ENCODE measurements at regions not wholly inside any gene's neighbourhood (a gene's known extent, or its start where the extent isn't known, plus 50 kb on each side); places are given as distances from the start of the nearest gene placed in this dataset.
"Not testable (repeated sequence)": the region's sequence is repeated elsewhere in the genome, so short reads cannot be mapped to it uniquely, and the experiment has no call there.

- no peak for DNase-seq (ENCODE audit: low read depth in 4 of 4, low spot score in 3 of 4)
These were observed 1554.9 kb downstream of the EFNB2 start for GRCh38 chr13:104980586-104980985.

- no peak for DNase-seq (ENCODE audit: low read depth in 4 of 4, low spot score in 3 of 4)
These were observed 1556.0 kb downstream of the EFNB2 start for GRCh38 chr13:104979281-104980030.

- DNase-seq (ENCODE audit: low read depth in 4 of 4, low spot score in 3 of 4) = no peak
These were observed 1558.5 kb downstream of the EFNB2 start for GRCh38 chr13:104976986-104977385.

DNA sequence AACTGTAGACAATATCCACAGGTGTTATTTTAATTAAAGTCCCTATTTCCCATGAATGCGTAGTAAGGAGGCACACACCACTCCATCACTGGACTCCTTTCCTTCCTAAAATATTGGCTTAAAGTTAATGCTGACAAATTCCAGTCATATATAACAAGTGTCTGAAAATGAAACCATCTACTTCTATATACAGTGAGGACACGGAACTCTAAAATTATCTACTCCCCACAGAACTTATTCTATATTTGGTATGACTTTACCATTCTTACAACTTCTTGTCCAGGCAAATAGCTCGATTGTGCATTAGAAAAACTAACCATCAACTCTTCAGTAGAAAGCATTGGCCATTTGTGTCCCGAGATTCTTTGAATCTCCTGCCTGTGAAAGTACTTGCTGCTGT lies 1560.2 kb downstream of the EFNB2 start:
- no peak for DNase-seq (ENCODE audit: low read depth in 4 of 4, low spot score in 3 of 4)

- no peak for DNase-seq (ENCODE audit: low read depth in 4 of 4, low spot score in 3 of 4)
These were observed 1566.6 kb downstream of the EFNB2 start for GRCh38 chr13:104968876-104969275.

DNA sequence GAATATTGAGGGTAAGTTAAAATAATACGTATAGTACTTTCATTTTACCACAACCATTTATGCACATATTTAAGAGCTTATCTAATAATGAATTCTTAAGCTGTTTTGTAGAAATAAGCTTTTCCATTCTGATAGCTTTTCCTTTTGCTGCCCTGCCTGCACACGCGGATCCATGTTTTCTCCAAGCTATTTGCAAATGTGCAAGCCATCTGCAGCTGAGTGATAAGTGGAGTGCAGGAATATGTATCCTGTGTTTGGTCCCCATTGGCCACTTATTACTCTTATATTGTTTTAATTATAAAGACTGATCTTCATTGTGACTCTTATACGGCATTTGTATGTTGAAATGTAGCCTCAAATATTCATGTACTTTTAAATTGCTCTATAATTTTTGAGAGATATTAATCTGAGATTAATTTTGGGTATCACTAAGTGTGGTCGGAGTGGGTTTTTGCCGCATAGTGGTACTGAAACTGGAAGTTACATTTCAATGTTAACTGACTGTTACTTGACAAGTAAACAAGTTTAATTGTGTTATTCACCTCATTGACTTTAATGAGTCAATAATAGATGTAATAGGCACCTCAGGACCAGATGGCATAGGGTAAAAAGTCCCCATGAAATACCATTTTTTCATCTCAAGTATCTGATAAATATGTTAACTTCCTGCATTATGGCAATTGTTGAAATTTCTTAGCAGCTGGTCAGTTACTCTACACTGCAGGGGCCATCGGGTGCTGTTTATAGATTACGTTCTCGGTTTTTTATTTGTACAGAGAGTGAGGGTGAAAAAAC lies 1567.4 kb downstream of the EFNB2 start:
- DNase-seq (ENCODE audit: low read depth in 4 of 4, low spot score in 3 of 4) = no peak

DNA sequence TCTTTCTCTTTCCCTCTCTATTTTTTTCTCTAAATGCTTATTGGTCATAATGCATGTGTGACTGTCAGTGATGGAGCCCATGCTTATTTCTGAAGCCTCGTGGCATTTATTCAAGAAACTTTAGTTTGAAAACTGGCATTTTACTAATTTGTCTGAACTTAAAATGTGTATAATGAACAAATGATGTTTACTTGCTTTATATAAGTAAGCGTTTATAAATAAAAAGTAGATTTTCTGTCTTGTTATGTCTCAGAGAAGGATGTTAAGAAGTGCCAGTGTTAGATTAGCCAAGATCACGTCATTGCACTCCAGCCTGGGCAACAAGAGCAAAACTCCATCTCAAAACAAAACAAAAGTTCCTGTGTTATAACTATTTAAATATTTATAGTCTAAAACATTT lies 1568.1 kb downstream of the EFNB2 start:
- no peak for DNase-seq (ENCODE audit: low read depth in 4 of 4, low spot score in 3 of 4)

DNA sequence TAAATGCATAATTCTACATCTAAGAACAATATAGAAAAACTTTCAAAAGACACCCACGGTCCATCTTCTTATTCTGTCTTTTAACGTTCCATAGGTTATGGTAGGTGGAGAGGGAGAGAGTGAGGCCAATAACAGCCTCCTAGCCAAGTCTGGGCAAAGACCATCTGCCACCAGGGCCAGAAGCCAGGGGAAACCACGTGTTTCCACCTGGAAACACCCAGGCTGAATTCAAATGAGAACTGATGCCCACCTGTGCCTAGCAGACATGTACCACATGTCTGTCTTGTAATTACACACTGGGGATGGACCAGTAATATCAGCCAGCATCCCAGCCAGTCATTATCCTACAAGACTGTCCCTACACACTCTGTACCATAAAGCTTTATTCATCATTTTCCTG lies 1573.1 kb downstream of the EFNB2 start:
- DNase-seq (ENCODE audit: low read depth in 4 of 4, low spot score in 3 of 4) = no peak

DNA sequence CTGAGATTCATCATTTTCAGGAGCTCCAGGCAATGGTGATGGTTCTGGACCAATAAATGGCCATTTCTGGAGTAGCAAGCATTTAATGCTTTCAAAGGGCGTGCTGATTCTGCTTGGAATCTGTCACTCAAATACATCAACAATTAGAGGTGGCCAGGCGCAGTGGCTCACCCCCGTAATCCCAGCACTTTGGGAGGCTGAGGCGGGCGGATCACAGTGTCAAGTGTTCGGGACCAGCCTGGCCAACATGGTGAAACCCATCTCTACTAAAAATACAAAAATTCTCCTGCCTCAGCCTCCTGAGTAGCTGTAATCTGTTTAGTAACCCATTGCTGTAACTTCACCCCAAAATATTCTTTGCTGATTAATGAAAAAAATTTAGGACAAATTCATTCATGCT lies 1574.2 kb downstream of the EFNB2 start:
- DNase-seq (ENCODE audit: low read depth in 4 of 4, low spot score in 3 of 4) = no peak

DNA sequence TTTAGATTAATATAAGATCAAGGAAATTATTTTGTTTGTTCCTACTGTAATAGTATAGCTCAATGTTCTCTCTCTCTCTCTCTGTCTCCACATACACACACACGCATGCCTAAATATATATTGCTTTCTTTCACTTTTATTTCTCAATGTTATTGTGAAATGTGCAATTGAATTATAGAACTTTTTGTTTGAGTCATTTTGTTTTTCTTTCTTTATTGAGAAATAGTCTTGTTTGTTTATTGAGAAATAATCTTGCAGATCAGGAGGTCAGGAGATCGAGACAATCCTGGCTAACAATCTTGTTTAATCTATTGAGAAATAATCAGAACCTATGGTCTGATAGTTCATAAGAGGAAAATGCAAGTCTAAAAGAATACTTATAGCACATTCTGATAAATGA lies 1581.3 kb downstream of the EFNB2 start:
- no peak for DNase-seq (ENCODE audit: low read depth in 4 of 4, low spot score in 3 of 4)

DNA sequence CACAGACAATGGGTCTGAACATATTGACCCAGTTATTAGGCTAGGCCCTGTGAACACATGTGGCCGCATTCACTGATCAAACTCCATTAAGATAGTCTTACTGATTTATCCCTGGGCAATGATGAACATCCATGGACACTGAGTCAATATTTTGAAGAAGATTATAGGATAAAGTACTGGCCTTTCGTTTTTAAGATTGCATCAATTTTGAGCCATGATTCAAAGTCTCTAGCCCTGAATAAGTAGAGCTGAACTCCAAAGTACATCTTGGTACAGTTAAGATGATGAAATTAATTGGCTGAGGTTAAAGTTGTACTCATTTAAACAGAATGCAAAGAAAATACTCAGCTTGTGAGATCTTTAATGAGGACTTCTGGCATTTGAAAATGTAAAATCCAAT lies 1581.9 kb downstream of the EFNB2 start:
- DNase-seq (ENCODE audit: low read depth in 4 of 4, low spot score in 3 of 4) = no peak

DNA sequence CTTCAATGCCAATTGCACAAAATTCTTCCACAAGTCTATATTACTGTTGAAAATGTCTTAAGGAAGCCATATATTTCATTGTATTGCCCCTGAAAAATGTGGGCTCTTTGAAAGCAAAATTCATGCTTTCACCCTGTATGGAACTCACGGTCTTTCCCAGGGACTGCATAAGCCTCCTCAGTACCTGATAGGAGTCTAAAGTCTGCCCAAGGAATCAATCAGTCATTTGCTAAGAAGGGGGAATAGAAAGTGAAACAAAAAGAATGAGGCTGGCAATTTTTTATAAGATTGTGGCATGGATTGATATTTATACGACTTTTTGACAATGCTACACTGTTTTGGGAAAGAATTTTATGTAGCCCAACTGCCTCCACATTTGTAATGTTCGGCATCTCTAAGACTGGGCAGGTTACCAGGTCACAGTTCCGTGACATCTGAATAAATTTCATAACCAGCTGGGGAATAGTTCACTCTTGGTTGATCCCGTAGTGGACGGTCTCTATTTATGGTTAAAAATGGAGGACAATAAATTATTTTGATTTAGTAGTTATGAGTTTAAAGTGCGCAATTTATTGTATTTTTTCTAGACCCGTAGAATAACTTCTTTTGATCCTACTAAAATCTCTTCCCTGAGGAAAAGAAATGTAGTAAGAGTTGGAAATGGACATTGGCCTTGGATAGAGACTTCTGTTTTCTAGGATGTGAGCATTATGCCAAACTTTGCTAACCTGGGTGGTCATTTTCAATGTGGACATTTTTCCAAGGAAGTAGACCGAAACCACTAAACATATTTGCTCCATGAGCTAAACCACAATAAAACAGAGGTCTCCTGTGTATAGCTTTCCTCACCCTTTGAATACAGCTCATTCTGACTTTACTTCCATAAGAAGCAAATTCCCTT lies 1585.4 kb downstream of the EFNB2 start:
- no peak for DNase-seq (ENCODE audit: low read depth in 4 of 4, low spot score in 3 of 4)

DNA sequence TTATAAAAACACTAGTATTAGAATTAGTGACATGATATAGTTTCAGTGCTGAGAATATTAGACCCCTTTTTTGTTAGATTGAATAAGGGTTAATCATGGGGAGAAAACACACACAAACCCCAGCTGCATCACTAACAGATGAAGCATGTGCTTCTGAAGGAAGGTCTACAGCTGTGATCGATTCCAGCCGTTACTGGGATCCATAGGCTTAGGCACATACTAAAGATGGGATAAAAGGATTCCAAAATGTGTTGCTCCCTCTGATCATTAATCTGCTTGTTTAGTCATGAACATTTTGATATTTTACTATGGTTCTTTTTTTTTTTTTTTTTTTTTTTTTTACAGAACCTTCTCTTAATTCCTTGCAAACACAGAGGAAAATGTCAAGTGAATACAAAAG lies 1591.3 kb downstream of the EFNB2 start:
- DNase-seq (ENCODE audit: low read depth in 4 of 4, low spot score in 3 of 4) = no peak

DNA sequence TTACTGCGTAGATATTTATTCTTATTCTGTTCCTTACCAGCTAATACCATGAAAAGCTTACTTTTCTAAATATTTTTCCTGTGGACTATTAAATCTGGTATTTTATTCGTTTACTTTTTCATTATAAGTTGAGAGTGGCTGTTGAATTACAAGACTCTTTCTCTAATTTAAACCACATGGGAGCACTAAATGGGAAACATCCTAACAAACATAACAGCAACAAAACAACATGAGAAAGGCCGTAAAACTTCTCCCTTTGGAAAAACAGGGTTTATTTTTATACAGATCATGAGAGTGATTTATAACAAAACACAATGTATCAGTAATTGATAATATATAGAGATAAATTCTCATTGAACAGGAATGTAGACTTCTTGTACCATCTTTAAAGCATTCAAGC lies 1592.1 kb downstream of the EFNB2 start:
- DNase-seq (ENCODE audit: low read depth in 4 of 4, low spot score in 3 of 4) = no peak

GRCh38 chr13:104937881-104938280 lies 1597.6 kb downstream of the EFNB2 start:
- DNase-seq (ENCODE audit: low read depth in 4 of 4, low spot score in 3 of 4) = no peak

DNA sequence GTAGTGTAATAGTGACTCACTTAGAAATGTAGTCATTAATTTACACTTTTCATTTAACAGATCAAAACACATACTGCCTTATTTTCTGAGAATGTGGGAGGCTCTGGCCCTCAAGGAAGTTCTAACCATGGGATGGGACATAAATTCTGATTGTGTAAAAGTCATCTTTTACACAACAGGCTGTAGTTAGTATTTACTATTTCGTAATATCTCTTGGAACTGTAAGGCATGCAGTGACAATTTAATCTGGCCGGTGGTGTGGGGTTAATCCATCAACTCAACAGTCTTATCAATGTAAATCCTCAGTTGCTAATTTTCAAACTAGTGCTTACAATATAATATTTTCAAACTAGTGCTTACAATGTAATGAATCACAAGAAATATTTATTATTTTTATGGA lies 1599.2 kb downstream of the EFNB2 start:
- DNase-seq (ENCODE audit: low read depth in 4 of 4, low spot score in 3 of 4) = no peak

- DNase-seq (ENCODE audit: low read depth in 4 of 4, low spot score in 3 of 4) = not testable (repeated sequence)
These were observed 1614.9 kb downstream of the EFNB2 start for GRCh38 chr13:104920513-104920912.

- no peak for DNase-seq (ENCODE audit: low read depth in 4 of 4, low spot score in 3 of 4)
These were observed 1615.4 kb downstream of the EFNB2 start for GRCh38 chr13:104920091-104920490.

DNA sequence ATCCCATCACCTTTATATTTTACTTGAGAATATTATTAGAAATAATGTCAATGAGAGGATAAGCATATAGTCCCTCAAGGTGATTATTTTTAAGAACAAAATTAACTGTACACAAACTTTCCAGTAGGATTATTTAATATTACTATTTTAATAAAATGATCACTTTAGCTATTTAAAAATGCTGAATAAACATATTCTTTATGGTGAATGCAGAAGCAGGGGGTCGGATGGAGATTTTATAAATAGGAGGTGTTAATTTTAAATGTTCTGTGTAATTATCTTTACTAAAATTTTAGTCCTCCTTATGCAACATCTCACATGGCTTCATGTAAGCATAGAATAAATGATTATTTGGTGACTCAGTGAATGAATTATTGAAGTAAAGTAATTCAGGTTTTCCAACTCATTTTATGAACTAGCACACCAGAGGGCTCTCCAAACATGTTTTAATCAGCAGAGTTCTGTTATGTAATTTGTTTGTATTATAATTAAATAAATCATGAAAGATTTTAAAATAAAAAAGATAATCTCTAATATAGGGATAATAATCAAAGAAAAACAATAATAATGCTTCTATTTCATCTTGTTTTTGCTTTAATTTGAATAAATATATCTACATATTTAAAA lies 1635.2 kb downstream of the EFNB2 start:
- DNase-seq (ENCODE audit: low read depth in 4 of 4, low spot score in 3 of 4) = no peak

DNA sequence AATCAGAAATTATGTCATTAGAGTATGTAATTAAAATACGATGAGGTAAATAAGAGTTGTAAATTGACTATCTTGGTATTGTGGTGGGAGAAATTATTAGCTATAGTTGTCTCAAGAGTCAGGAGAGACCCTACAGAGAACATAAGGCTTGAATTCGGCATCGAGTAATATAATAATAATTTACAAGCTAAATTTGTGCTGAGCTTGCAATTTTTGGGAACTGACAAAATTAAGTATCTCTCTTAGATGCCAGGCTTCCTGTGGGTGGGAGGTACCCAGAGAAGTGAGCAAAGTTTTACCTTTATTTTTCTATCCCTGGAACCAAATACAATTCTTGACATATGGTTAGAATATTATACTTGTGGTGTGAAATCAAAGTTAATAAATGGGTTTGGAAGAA lies 1637.0 kb downstream of the EFNB2 start:
- no peak for DNase-seq (ENCODE audit: low read depth in 4 of 4, low spot score in 3 of 4)

- peak in 3 of 4 donors; percentile 25 to 34 (median 26) for DNase-seq (ENCODE audit: low read depth in 4 of 4, low spot score in 3 of 4)
These were observed 1639.9 kb downstream of the EFNB2 start for GRCh38 chr13:104895521-104895920.
